HCT116 (cell line): ENCODE measurements at regions not wholly inside any gene's neighbourhood (a gene's known extent, or its start where the extent isn't known, plus 50 kb on each side); places are given as distances from the start of the nearest gene placed in this dataset.

Experiments
- ATAC-seq: fragments of 200-7000 bp; cut with Tn5 transposase; 2 replicates; pipeline ENCODE4 v1.9.1; 2020; ENCODE audit warnings: mild to moderate bottlenecking, moderate library complexity
- BruUV-seq: library from RNA; stranded (reverse); fragments of 400-500 nt; replicated peaks from 2 replicates; lab custom pipeline; 2021; lab: Mats Ljungman, UMichigan
- CTCF ChIA-PET: fragments of 300-600 bp; sonication (Branson Sonifier 250); formaldehyde crosslinking; loops from one replicate; lab custom pipeline; 2021; ENCODE audit warnings: antibody characterized with exemption; lab: Charles Lee
- POLR2A ChIA-PET: fragments of 300-600, 350-600 bp; sonication (Branson Sonifier 250); formaldehyde crosslinking; loops from one replicate; lab custom pipeline; 2021; ENCODE audit warnings: antibody characterized with exemption; lab: Charles Lee
- RAD21 ChIA-PET, 2 experiments: fragments of 300-600 bp; sonication (Branson Sonifier 250); formaldehyde crosslinking; loops; one replicate each; lab custom pipeline; 2023; ENCODE audit warnings: low total read pairs in 2 of 2; ENCODE audit not compliant: uncharacterized antibody in 2 of 2, unreplicated experiment in 2 of 2, low non-redundant PET in 1 of 2; lab: Charles Lee
- DNase-seq: peaks from one replicate; pipeline ENCODE4 v3.0.0-alpha.2; 2010; ENCODE audit warnings: low read depth, low spot score
- H2AFZ ChIP-seq: fragments of 200-600 bp; shearing (Covaris generic), sonication (generic); 2 replicates; pipeline ENCODE4 v1.6.1; 2017; ENCODE audit warnings: low read depth, mixed run types, mixed read lengths, antibody characterized with exemption, low read length; ENCODE audit not compliant: poor library complexity, severe bottlenecking
- H3K27ac ChIP-seq: 2 replicates; pipeline ENCODE4 v1.5.1; 2012; ENCODE audit warnings: low read depth, low read length
- H3K27me3 ChIP-seq: fragments of 200-600 bp; sonication (generic); 2 replicates; pipeline ENCODE4 v1.6.1; 2016; ENCODE audit warnings: mixed run types, low read length, mixed read lengths; ENCODE audit not compliant: insufficient read depth
- H3K36me3 ChIP-seq, 2 experiments: fragments of 200-500 bp in 1 of 2; fragments of 200-600 bp in 1 of 2; sonication (Bioruptor generic) in 1 of 2; sonication (generic) in 1 of 2; 2 replicates each; pipeline versions ENCODE4 v1.5.1 to v1.6.1; 2014 to 2016; ENCODE audit warnings: low read length in 2 of 2, inconsistent platforms in 1 of 2, mixed read lengths in 1 of 2, mixed run types in 1 of 2; ENCODE audit not compliant: insufficient read depth in 2 of 2, control insufficient read depth in 1 of 2
- H3K4me1 ChIP-seq, 2 experiments: fragments of 200-600 bp in 1 of 2; sonication (generic) in 1 of 2; 2 replicates each; pipeline versions ENCODE4 v1.5.1 to v1.6.1; 2012 to 2017; ENCODE audit warnings: low read length in 2 of 2, inconsistent platforms in 1 of 2, mild to moderate bottlenecking in 1 of 2, mixed read lengths in 1 of 2, mixed run types in 1 of 2, moderate library complexity in 1 of 2; ENCODE audit not compliant: insufficient read depth in 2 of 2, control insufficient read depth in 1 of 2
- H3K4me2 ChIP-seq: fragments of 200-600 bp; sonication (generic); 2 replicates; pipeline ENCODE4 v1.6.1; 2017; ENCODE audit warnings: mixed run types, low read length, mixed read lengths
- H3K4me3 ChIP-seq, 2 experiments: fragments of 200-600 bp in 1 of 2; sonication (generic) in 1 of 2; replicated peaks in 1 of 2; 2 replicates each; pipeline ENCODE4 v1.5.1; 2011 to 2016; ENCODE audit warnings: low read length in 2 of 2, control low read depth in 1 of 2, low read depth in 1 of 2, mild to moderate bottlenecking in 1 of 2, mixed read lengths in 1 of 2, mixed run types in 1 of 2
- H3K79me2 ChIP-seq: fragments of 200-600 bp; sonication (generic); 2 replicates; pipeline ENCODE4 v1.6.1; 2017; ENCODE audit warnings: mild to moderate bottlenecking, mixed run types, low read length, moderate library complexity, mixed read lengths; ENCODE audit not compliant: insufficient read depth
- H3K9ac ChIP-seq: fragments of 200-600 bp; sonication (generic); 2 replicates; pipeline ENCODE4 v1.6.1; 2016; ENCODE audit warnings: low read length, mixed read lengths
- H3K9me2 ChIP-seq: fragments of 200-600 bp; sonication (generic), shearing (Covaris generic); 2 replicates; pipeline ENCODE4 v1.6.1; 2017; ENCODE audit warnings: mixed run types, mild to moderate bottlenecking, moderate library complexity; ENCODE audit not compliant: insufficient read depth
- H3K9me3 ChIP-seq, 2 experiments: fragments of 200-500 bp in 1 of 2; fragments of 200-600 bp in 1 of 2; sonication (Bioruptor generic) in 1 of 2; sonication (generic) in 1 of 2; 2 replicates each; pipeline ENCODE4 v1.6.1; 2014 to 2017; ENCODE audit warnings: low read length in 2 of 2, mixed read lengths in 2 of 2, inconsistent platforms in 1 of 2, low read depth in 1 of 2, mild to moderate bottlenecking in 1 of 2, mixed run types in 1 of 2, moderate library complexity in 1 of 2; ENCODE audit not compliant: control insufficient read depth in 1 of 2, insufficient read depth in 1 of 2
- H4K20me1 ChIP-seq: fragments of 200-600 bp; sonication (generic), shearing (Covaris generic); 2 replicates; pipeline ENCODE4 v1.6.1; 2017; ENCODE audit warnings: mixed run types, mild to moderate bottlenecking, moderate library complexity; ENCODE audit not compliant: insufficient read depth
- CBX3 ChIP-seq: IDR thresholded peaks from 2 replicates; pipeline ENCODE4 v1.6.1; 2012; ENCODE audit warnings: low read depth
- EZH2 ChIP-seq: fragments of 200-600 bp; sonication (generic); IDR thresholded peaks from 2 replicates; pipeline ENCODE4 v1.6.1; 2017; ENCODE audit warnings: antibody characterized with exemption, mixed run types
- FOSL1 ChIP-seq: IDR thresholded peaks from 2 replicates; pipeline ENCODE4 v1.6.1; 2012; ENCODE audit warnings: low read depth
- JUND ChIP-seq: IDR thresholded peaks from 2 replicates; pipeline ENCODE4 v1.6.1; 2012
- POLR2A ChIP-seq: IDR thresholded peaks from 2 replicates; pipeline ENCODE4 v1.7.0; 2011; ENCODE audit warnings: borderline replicate concordance; ENCODE audit not compliant: insufficient read depth, insufficient read length; ENCODE audit errors: extremely low read depth
- POLR2AphosphoS5 ChIP-seq: IDR thresholded peaks from 2 replicates; pipeline ENCODE4 v1.6.1; 2011; ENCODE audit warnings: mild to moderate bottlenecking, low read depth, low read length, moderate library complexity
- RAD21 ChIP-seq: IDR thresholded peaks from 2 replicates; pipeline ENCODE4 v1.6.1; 2012; ENCODE audit warnings: low read depth, mild to moderate bottlenecking
- SP1 ChIP-seq: IDR thresholded peaks from 2 replicates; pipeline ENCODE4 v1.6.1; 2012; ENCODE audit warnings: low read depth
- SRF ChIP-seq: IDR thresholded peaks from 2 replicates; pipeline ENCODE4 v1.6.1; 2012; ENCODE audit warnings: low read depth
- intact Hi-C: fragments of 100-400 bp; cut with micrococcal nuclease; formaldehyde crosslinking; loops from 2 replicates; pipeline ENCODE4 v1.10.0; 2022
- TF ChIP-seq, protein P1 (sequence below): IDR thresholded peaks from 2 replicates; pipeline ENCODE4 v1.6.1; 2012; ENCODE audit warnings: low read depth

DNA sequence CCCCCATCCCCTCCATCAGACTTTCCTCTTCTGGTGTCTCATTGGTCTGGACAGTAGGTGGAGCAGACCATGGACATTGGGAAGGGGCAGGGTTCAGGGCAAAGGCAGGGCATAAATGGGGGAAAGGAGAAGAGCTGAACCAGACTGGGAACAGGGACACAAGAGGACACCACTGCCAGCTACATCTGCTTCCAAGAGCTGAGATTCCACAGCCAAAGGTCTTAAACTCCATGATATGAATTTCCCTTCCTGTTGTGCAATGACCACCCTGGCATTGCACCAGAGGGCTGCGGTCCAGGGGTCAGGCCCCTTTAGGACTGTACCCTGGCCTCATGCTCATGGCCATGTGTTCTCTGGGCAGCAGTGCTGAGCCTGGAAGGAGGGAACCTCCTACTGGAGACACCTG, 137.9 kb downstream of the MAFB start:
- DNase-seq: no peak

More for the DNA sequence above, 137.9 kb downstream of the MAFB start:
- H3K4me1 ChIP-seq: no peaks in the 10 kb centered on the region
- H2AFZ ChIP-seq: no peak overlapping the region
- 0 out of 2 replicates have a peak, but pooled peaks cover 8% of the 10 kb centered on the region for H3K27me3 ChIP-seq
- ChIA-PET RAD21 (no interaction called here), POLR2A (no interaction called here), CTCF (no interaction called here)
- no peaks in the 10 kb centered on the region for H3K9me2 ChIP-seq
- H3K4me2 ChIP-seq: no peak overlapping the region
- no peaks in the 10 kb centered on the region for H3K9me3 ChIP-seq
- H3K79me2 ChIP-seq: no peaks in the 10 kb centered on the region
- no peaks in the 10 kb centered on the region for H3K36me3 ChIP-seq
- no peak overlapping the region for H3K9ac ChIP-seq
- H3K4me3 ChIP-seq: no peak overlapping the region
- no peaks in the 10 kb centered on the region for H4K20me1 ChIP-seq
- no TSS peak for BruUV-seq
- TF ChIP-seq POLR2A: no peak
- TF ChIP-seq, protein P1, sequence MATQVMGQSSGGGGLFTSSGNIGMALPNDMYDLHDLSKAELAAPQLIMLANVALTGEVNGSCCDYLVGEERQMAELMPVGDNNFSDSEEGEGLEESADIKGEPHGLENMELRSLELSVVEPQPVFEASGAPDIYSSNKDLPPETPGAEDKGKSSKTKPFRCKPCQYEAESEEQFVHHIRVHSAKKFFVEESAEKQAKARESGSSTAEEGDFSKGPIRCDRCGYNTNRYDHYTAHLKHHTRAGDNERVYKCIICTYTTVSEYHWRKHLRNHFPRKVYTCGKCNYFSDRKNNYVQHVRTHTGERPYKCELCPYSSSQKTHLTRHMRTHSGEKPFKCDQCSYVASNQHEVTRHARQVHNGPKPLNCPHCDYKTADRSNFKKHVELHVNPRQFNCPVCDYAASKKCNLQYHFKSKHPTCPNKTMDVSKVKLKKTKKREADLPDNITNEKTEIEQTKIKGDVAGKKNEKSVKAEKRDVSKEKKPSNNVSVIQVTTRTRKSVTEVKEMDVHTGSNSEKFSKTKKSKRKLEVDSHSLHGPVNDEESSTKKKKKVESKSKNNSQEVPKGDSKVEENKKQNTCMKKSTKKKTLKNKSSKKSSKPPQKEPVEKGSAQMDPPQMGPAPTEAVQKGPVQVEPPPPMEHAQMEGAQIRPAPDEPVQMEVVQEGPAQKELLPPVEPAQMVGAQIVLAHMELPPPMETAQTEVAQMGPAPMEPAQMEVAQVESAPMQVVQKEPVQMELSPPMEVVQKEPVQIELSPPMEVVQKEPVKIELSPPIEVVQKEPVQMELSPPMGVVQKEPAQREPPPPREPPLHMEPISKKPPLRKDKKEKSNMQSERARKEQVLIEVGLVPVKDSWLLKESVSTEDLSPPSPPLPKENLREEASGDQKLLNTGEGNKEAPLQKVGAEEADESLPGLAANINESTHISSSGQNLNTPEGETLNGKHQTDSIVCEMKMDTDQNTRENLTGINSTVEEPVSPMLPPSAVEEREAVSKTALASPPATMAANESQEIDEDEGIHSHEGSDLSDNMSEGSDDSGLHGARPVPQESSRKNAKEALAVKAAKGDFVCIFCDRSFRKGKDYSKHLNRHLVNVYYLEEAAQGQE: no peak
- no peak for TF ChIP-seq POLR2AphosphoS5
- TF ChIP-seq SRF: no peak
- TF ChIP-seq FOSL1: no peak
- TF ChIP-seq SP1: no peak
- TF ChIP-seq JUND: no peak
- no peak for TF ChIP-seq RAD21
- TF ChIP-seq EZH2: no peak
- no peak for TF ChIP-seq CBX3
- no peak overlapping the region for H3K27ac ChIP-seq
- no peak for ATAC-seq
- intact Hi-C loops: no loop called here
